ENCODE measurements at regions not wholly inside any gene's neighbourhood (a gene's known extent, or its start where the extent isn't known, plus 50 kb on each side); places are given as distances from the start of the nearest gene placed in this dataset.

DNA sequence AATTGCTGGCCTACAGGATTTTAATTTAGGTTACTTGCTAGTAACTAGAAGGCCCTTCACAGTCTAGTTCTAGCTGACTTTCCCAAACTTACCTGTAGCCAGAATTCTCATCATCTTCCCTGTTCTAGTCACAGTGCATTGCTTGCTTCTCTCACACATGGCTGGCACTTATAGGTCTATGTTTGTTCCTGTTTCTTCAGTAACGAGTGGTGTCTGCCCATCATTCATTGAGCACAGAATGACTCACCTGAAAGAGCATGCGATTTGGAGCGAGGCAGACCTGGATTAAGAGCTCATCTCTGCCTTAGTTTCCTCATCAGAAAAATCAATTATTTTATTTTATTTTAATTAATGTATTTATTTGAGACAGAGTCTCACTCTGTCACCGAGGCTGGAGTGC is 201.7 kb upstream of the ANK2 start:
- no peak for DNase-seq (ENCODE audit: low spot score)

- peak; percentile 55 for DNase-seq (ENCODE audit: low spot score)
Observed at GRCh38 chr4:112848911-112849310, 200.5 kb upstream of the ANK2 start.

DNA sequence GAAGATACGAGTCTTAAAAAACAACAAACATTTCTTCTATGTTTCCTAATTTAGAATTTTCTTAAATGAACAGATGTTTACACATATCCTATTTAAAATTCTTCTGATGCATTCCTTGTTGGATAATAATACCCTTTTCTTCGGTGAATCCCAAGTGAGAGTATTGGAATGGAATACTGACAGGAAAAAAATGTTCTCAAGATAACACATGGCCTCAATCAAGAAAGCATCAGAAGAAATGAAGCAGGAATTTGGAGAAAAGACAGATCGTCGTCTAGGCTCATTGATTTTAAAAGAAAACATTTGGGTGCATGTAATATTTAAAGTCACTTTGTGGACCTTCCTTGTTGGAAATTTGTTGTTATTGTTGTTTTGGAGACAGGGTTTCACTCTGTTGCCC is 196.9 kb upstream of the ANK2 start:
- no peak for DNase-seq (ENCODE audit: low spot score)

GRCh38 chr4:112853662-112854256 is 195.7 kb upstream of the ANK2 start:
- no peak for DNase-seq (ENCODE audit: low spot score)

GRCh38 chr4:112854420-112854819 is 195.0 kb upstream of the ANK2 start:
- DNase-seq (ENCODE audit: low spot score) = no peak

DNA sequence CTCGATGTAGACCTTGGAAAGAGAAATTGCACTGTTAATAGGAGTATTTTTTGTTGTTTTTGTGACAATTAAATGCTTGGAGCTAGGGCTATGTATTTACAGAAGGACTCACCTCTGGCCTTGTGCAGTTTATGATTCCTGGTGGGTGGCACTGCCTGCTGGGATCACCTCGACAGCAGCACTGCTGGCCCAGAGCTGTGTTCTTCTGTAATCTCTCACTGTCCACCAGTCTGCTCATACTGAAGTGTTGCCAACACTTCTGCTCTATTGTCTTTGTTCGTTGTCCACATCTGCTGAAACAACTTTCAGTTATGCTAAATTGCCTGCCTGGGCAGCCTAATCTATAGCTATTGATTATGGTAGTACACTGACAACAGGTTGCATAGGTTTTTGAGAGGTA is 194.4 kb upstream of the ANK2 start:
- DNase-seq (ENCODE audit: low spot score) = no peak

DNA sequence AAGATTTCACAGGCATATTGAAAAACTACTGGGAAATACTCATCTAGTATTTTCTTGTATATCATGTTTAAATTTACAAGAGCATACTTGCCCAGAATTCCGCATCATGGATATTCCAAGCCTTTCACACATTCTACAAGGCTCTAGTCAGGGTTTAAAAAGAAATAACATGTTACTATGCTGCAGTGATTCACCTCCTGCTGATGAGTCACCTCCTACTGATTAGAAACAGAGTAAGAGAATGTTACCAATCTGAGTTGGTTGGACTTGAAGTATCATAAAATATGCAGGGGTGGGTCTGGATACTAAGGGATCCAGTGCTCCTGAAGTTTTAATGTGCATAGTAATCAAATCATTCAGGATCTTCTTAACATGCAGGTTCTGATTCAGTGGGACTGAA is 192.0 kb upstream of the ANK2 start:
- no peak for DNase-seq (ENCODE audit: low spot score)

GRCh38 chr4:112858751-112859150 is 190.7 kb upstream of the ANK2 start:
- DNase-seq (ENCODE audit: low spot score) = no peak

DNA sequence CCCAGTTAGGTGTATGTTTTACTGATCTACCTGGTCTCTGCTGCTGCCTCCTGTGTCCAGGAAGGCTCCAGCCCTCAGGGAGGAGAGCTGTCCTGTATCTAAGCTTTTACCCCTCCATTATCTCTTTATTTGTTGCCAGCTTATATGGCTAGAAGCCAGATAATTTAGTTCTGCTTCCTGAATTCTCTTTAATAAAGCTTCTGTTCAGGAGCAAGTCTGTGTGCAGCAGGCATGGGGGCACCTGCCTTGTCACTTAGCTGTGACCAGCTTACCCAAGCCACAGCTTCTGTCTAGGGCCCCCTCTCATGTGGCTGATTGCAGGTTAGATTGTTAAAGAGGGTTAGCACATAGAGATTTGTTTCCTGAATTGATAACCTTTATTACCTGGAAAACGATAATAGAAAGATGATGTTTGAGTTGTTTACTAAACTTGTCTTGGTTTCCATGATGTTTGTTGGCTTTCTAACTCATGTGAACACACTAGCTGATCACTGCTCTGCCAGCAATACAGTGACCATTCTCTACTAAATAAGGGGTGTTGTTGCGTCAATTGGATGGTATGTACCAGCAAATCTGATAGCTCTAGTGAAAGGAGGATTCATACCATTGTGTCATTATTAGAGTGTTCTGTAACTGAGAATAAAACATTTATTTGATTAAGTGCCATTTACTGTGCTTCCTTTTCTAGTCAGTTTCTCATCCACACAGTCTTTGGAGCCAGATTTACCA is 189.8 kb upstream of the ANK2 start:
- DNase-seq (ENCODE audit: low spot score) = no peak

DNA sequence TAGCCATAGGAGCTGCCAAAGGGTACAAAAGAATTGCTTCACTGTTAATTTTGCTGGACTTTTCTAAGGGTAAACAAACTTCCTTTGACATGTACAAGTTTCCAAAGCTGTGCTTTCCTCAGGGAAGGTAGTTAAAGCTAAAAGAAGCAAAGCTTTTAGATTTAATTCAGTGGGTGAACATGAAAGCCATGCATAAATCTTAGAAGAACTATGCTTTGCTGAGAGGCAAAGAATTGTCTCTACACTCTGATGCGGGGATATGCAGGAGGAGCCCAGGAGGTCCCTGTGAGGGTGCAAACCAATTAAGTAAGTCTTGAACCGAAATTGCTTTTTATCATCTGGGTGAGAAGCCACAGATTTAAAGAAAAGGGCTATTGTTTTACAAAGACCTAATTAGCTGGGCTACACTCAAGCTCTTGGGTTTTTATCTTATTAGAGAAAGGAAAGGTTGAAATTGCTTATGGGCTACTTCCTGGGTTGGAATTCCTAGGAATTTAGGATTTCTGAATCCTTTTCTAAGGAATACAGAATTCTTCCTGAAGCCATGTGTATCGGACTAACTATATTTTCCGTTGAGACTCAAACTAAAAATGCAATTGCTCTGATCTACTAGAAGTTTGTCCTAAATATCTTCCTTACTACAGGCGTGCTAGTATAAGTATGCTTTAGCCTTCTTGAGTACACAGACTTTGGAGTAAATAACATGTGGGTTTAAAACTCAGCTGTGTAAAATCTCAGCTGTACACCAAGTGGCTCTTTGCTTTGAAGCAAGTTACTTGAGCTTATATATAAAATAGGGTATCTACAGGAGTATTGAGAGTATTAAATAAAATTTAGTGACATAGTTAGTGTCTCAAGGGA is 188.4 kb upstream of the ANK2 start:
- no peak for DNase-seq (ENCODE audit: low spot score)

- DNase-seq (ENCODE audit: low spot score) = no peak
Observed at GRCh38 chr4:112861691-112862674, 187.5 kb upstream of the ANK2 start.

- DNase-seq (ENCODE audit: low spot score) = no peak
Observed at GRCh38 chr4:112865443-112865842, 184.0 kb upstream of the ANK2 start.

- DNase-seq (ENCODE audit: low spot score) = no peak
Observed at GRCh38 chr4:112876316-112876715, 173.1 kb upstream of the ANK2 start.

DNA sequence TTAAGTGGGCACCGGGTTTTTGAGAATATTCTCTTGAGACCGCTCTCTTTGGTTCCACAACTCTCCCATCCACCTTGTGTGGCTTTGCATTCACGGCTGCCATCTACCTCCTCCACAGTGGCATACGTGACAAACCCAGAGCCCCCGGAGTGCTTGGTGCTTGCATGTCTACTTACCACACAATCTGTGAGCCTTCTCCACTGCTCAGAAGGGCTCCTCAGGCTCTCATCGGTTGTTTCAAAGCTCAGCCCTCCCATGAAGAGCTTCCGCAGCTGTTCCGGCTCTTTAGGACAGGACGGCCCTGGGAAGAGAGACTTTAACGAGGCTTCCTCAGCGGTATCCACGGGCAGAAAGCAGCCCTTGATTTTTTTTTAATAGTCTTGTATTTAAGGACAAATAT is 167.6 kb upstream of the ANK2 start:
- DNase-seq (ENCODE audit: low spot score) = no peak

- no peak for DNase-seq (ENCODE audit: low spot score)
Observed at GRCh38 chr4:112882286-112882685, 167.2 kb upstream of the ANK2 start.

DNA sequence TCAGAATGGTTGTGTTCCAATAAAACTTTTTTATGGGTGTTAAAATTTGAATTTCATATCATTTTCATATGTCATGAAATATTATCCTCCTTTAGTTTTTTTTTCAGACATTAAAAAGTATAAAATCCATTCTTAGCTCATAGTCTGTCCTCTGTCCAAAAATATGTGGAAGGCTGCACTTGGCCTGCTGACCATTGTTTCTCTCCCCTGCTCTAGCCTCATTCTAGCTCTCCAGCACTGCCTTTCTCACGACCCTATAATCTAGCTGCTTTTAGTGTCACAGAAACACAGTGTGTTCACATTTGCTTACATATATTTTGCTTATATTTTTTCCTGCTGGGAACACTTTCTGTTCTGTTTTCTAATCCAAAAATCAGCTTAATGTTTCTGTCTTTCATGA is 165.0 kb upstream of the ANK2 start:
- DNase-seq (ENCODE audit: low spot score) = no peak

DNA sequence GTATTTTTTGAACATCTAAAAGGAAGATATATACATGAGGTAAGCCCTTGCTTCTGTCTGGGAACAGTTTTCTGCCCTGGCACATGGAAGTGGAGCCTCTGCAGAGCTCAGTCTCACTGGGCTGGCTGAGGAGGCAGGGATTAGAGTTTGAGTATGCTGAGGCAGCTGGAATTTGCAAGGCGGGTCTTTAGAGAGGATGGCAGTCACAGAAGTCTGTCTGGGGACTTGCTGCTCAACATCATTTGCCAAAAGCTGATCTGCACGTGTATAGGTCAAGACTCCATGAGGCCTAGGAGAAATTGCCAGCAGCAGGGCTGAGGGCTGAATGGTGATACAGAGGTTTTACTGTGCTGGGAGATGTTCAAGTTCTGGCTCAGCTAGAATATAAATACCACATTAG is 163.6 kb upstream of the ANK2 start:
- DNase-seq (ENCODE audit: low spot score) = no peak

GRCh38 chr4:112888622-112889021 is 160.8 kb upstream of the ANK2 start:
- no peak for DNase-seq (ENCODE audit: low spot score)

DNA sequence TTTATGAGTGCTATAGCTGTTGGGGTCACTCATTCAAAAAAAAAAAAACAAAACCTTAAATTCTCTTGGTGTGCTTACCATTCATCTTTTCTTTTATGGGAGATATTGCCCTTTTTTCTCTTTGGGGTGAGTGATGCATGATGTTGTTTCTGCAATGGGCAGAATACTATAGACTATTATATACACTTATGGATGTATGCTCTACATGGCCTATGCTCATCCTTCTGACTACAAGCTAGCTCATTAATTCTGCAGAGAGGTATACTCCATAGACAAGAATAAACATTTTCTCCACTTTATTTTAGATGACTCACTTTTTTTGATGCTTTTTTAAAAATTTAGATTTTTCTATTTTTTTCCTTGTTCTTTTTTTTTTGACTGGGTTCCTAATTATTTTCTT is 160.3 kb upstream of the ANK2 start:
- no peak for DNase-seq (ENCODE audit: low spot score)

GRCh38 chr4:112889619-112890527 is 159.6 kb upstream of the ANK2 start:
- no peak for DNase-seq (ENCODE audit: low spot score)

- DNase-seq (ENCODE audit: low spot score) = no peak
Observed at GRCh38 chr4:112894480-112894879, 155.0 kb upstream of the ANK2 start.
